ENCODE measurements at regions not wholly inside any gene's neighbourhood (a gene's known extent, or its start where the extent isn't known, plus 50 kb on each side); places are given as distances from the start of the nearest gene placed in this dataset.

DNA sequence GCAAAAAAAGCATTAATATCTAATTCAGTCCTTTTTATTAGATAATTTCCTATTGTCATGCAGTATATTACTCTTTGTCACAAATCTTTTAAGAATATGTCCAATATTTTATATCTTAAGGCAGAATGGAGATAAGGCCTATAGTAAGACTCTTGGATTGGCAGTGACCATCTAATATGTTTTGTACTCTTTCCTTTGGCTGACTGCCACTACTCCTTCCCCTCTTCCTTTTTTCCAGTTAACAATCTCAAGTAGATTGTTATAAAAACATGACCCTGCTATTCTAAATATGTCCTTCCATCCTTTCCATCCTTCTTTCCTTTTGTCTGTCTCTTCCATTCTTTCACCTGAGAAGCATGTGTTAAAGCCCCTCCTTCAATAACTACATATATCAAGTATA lies 92.8 kb upstream of the TMEM168 start:
- no peak overlapping the region for H3K4me3 ChIP-seq (ENCODE audit: low read depth, low read length)
- DNase-seq (ENCODE audit: low read depth): no peak
- TF ChIP-seq, protein P1, sequence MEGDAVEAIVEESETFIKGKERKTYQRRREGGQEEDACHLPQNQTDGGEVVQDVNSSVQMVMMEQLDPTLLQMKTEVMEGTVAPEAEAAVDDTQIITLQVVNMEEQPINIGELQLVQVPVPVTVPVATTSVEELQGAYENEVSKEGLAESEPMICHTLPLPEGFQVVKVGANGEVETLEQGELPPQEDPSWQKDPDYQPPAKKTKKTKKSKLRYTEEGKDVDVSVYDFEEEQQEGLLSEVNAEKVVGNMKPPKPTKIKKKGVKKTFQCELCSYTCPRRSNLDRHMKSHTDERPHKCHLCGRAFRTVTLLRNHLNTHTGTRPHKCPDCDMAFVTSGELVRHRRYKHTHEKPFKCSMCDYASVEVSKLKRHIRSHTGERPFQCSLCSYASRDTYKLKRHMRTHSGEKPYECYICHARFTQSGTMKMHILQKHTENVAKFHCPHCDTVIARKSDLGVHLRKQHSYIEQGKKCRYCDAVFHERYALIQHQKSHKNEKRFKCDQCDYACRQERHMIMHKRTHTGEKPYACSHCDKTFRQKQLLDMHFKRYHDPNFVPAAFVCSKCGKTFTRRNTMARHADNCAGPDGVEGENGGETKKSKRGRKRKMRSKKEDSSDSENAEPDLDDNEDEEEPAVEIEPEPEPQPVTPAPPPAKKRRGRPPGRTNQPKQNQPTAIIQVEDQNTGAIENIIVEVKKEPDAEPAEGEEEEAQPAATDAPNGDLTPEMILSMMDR (IDR thresholded peaks at IDR 0.05; ENCODE audit: insufficient read depth, low read depth, low read length, missing control alignments): no peak

DNA sequence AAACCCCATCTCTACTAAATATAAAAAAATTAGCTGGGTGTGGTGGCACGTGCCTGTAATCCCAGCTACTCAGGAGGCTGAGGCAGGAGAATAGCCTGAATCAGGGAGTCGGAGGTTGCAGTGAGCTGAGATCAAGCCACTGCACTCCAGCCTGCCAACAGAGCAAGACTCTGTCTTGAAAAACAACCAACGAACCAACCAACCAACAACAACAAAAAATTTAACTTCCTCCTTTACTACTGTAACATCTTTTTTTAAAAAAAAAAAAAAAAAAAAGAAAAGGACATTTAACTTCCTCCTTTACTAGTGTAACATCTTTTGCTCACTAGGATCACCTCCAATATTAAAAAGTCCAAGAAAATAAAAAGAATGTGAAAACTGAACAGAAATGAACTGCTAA lies 92.3 kb upstream of the TMEM168 start:
- TF ChIP-seq, protein P1 (IDR thresholded peaks at IDR 0.05; ENCODE audit: insufficient read depth, low read depth, low read length, missing control alignments): no peak
- DNase-seq (ENCODE audit: low read depth): no peak
- H3K4me3 ChIP-seq (ENCODE audit: low read depth, low read length): no peak overlapping the region

DNA sequence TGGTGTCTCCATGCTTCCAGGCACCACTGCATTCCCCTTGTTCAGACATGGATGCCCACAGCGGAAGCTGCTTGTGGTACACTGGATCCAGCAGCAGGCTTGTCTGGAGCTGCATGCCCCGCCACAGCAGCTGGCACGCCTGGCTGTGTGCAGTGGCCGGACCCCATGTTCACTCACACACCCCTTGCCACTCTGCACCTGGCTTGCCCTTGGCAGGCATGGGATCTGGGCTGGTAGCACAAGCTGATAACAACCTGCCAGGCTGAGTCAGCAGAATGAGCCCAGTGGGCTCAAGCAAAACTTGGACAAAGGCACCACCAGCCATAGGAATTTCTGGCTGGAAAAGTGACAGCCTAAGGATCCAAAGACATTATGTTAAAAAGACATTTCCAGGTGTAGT lies 91.8 kb upstream of the TMEM168 start:
- no peak overlapping the region for H3K4me3 ChIP-seq (ENCODE audit: low read depth, low read length)
- TF ChIP-seq, protein P1 (IDR thresholded peaks at IDR 0.05; ENCODE audit: insufficient read depth, low read depth, low read length, missing control alignments): no peak
- DNase-seq (ENCODE audit: low read depth): no peak

DNA sequence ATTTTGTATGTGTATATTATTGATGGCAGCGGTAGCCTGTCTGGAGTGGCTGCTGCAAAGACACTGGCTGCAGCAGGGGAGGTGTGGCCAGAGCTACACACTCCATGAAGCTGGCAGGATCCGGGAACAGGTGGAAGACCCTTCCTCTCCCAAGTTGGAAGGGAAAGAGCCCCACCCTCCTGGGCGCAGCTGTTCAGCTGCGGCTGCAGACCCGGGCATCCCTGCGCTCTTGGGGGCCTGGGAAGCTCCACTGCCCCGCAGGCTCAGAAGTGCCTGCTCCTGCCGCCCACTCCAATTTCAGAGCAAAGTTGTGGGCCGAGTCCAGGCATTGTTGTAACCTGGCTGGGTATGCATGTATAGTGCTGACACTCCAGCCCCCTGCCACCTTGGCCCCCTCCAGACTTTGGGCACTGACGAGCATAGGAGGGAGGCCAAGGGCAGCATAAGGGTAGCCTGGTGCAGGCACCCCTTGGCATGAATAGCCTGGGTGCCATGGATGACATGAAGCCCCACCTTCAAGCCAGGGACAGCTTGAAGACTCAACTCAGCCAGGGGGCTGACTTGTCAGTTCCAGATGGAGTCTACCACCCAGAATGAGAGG lies 90.7 kb upstream of the TMEM168 start:
- TF ChIP-seq, protein P1 (IDR thresholded peaks at IDR 0.05; ENCODE audit: insufficient read depth, low read depth, low read length, missing control alignments): no peak
- no peak for DNase-seq (ENCODE audit: low read depth)
- no peak overlapping the region for H3K4me3 ChIP-seq (ENCODE audit: low read depth, low read length)

DNA sequence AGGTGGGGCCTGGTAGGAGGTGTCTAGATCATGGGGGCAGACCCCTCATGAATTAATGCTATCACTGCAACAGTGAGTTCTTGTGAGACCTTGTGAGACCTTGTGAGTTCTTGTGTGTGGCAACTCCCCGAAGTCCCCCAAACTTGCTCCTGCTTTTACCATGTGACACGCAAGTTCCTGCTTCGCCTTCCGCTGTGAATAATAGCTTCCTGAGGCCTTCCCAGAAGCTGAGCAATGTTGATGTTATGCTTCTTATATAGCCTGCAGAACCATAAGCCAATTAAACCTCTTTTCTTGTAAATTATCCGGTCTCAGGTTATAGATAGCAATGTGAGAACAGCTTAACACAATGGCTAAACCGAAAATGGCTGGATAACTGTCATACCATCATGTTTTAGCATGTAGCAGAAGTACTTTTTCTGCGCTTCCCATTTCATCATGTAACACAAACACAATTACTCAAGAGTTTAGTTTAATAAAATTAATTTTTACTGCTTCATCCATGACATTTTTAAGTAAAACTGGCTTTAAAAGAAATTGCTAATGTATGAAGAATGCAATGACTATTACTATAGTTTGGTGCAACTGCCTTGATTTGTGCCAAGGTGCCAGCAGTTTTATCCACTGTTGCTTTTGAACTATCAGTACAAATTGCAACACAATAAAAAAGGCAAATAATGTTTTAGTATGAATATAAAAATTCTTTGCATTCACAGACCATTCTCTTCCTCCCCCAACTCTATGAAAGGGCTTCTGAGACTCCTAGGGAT lies 87.7 kb upstream of the TMEM168 start:
- DNase-seq (ENCODE audit: low read depth): no peak
- H3K4me3 ChIP-seq (ENCODE audit: low read depth, low read length): no peak overlapping the region
- TF ChIP-seq, protein P1 (IDR thresholded peaks at IDR 0.05; ENCODE audit: insufficient read depth, low read depth, low read length, missing control alignments): no peak

DNA sequence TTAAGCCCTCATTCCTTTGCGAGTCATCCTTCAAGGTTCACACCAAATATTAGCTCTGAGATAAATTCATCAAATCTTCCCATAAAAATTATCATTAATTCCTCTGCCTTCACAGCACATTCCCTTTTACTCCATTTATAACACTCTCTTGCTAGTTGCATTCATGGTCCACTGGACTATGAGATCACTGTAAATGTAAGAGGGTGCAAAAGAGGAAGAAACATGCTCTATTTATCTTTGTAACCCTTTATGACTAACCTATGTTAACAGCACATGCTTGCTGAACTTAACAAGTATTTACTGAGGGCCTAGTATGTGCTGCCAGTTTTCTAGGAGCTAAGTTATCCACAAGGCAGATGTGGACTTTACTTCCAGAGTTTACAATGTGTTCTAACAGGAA lies 86.7 kb upstream of the TMEM168 start:
- no peak overlapping the region for H3K4me3 ChIP-seq (ENCODE audit: low read depth, low read length)
- TF ChIP-seq, protein P1 (IDR thresholded peaks at IDR 0.05; ENCODE audit: insufficient read depth, low read depth, low read length, missing control alignments): no peak
- no peak for DNase-seq (ENCODE audit: low read depth)
